OCI-LY3 (cell line): ENCODE measurements at regions not wholly inside any gene's neighbourhood (a gene's known extent, or its start where the extent isn't known, plus 50 kb on each side); places are given as distances from the start of the nearest gene placed in this dataset.

Experiments
- H2AFZ ChIP-seq: fragments of 200-600, 300-600 bp; shearing (Covaris generic); 2 replicates; pipeline ENCODE4 v1.6.0; 2014; ENCODE audit warnings: antibody characterized with exemption, low read depth, low read length
- H3K27ac ChIP-seq: fragments of 200-600, 300-600 bp; sonication (generic); 2 replicates; pipeline ENCODE4 v1.5.1; 2014; ENCODE audit warnings: mild to moderate bottlenecking, low read length, moderate library complexity, mixed read lengths
- H3K27me3 ChIP-seq: fragments of 200-600, 300-600 bp; sonication (generic); 2 replicates; pipeline ENCODE4 v1.6.1; 2014; ENCODE audit warnings: low read depth, low read length, mixed read lengths
- H3K36me3 ChIP-seq: fragments of 200-600, 300-600 bp; sonication (generic); replicated peaks from 2 replicates; pipeline ENCODE3; 2014; ENCODE audit warnings: low read depth, low read length, mixed read lengths
- H3K4me1 ChIP-seq: fragments of 300-600, 200-600 bp; sonication (generic); 2 replicates; pipeline ENCODE4 v1.6.1; 2014; ENCODE audit warnings: low read length, mixed read lengths
- H3K4me2 ChIP-seq: fragments of 200-600, 300-600 bp; sonication (generic); 2 replicates; pipeline ENCODE4 v1.6.1; 2014; ENCODE audit warnings: low read length, mixed read lengths
- H3K4me3 ChIP-seq: fragments of 300-600, 200-600 bp; sonication (generic); 2 replicates; pipeline ENCODE4 v1.5.1; 2014; ENCODE audit warnings: antibody characterized with exemption, mild to moderate bottlenecking, low read length, moderate library complexity
- H3K79me2 ChIP-seq: fragments of 300-600, 200-600 bp; shearing (Covaris generic); 2 replicates; pipeline ENCODE4 v1.6.1; 2014; ENCODE audit warnings: mild to moderate bottlenecking, low read length, mixed read lengths
- H3K9ac ChIP-seq: fragments of 300-600, 200-600 bp; shearing (Covaris generic); 2 replicates; pipeline ENCODE4 v1.6.0; 2014; ENCODE audit warnings: mild to moderate bottlenecking, low read length, moderate library complexity
- H3K9me3 ChIP-seq: fragments of 200-600, 300-600 bp; shearing (Covaris generic); 2 replicates; pipeline ENCODE4 v1.6.1; 2014; ENCODE audit warnings: low read length, mixed read lengths; ENCODE audit not compliant: insufficient read depth
- H4K20me1 ChIP-seq: fragments of 200-600, 300-600 bp; sonication (generic); 2 replicates; pipeline ENCODE4 v1.6.1; 2016; ENCODE audit warnings: low read length, mixed read lengths; ENCODE audit not compliant: insufficient read depth
- EZH2phosphoT487 ChIP-seq: fragments of 200-600 bp; shearing (Covaris generic); IDR thresholded peaks from 2 replicates; pipeline ENCODE4 v1.6.1; 2018; ENCODE audit warnings: antibody characterized with exemption, mixed run types, low read depth
- TF ChIP-seq, protein P1 (sequence below): fragments of 200-600, 300-600 bp; sonication (generic); IDR thresholded peaks from 2 replicates; pipeline ENCODE4 v1.5.1; 2014; ENCODE audit warnings: antibody characterized with exemption, low read length, low read depth

- no peak overlapping the region for H3K9ac ChIP-seq
- no peak overlapping the region for H3K27ac ChIP-seq
- H4K20me1 ChIP-seq, result no peaks in the 10 kb centered on the region
- no peak overlapping the region for H2AFZ ChIP-seq
- H3K27me3 ChIP-seq, result no peaks in the 10 kb centered on the region
- H3K4me2 ChIP-seq, result no peak overlapping the region
- H3K36me3 ChIP-seq, result no peaks in the 10 kb centered on the region
- no peak for TF ChIP-seq EZH2phosphoT487
- TF ChIP-seq, protein P1, sequence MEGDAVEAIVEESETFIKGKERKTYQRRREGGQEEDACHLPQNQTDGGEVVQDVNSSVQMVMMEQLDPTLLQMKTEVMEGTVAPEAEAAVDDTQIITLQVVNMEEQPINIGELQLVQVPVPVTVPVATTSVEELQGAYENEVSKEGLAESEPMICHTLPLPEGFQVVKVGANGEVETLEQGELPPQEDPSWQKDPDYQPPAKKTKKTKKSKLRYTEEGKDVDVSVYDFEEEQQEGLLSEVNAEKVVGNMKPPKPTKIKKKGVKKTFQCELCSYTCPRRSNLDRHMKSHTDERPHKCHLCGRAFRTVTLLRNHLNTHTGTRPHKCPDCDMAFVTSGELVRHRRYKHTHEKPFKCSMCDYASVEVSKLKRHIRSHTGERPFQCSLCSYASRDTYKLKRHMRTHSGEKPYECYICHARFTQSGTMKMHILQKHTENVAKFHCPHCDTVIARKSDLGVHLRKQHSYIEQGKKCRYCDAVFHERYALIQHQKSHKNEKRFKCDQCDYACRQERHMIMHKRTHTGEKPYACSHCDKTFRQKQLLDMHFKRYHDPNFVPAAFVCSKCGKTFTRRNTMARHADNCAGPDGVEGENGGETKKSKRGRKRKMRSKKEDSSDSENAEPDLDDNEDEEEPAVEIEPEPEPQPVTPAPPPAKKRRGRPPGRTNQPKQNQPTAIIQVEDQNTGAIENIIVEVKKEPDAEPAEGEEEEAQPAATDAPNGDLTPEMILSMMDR, result no peak
- H3K9me3 ChIP-seq, result no peaks in the 10 kb centered on the region
- H3K79me2 ChIP-seq, result no peaks in the 10 kb centered on the region
- H3K4me1 ChIP-seq, result no peaks in the 10 kb centered on the region
- H3K4me3 ChIP-seq, result no peak overlapping the region
Measured at GRCh38 chr6:141641951-141642350, 490.8 kb upstream of the GJE1 start.

GRCh38 chr6:141641406-141641805 lies 491.3 kb upstream of the GJE1 start:
- Histone ChIP-seq H3K36me3 (no peaks in the 10 kb centered on the region), H3K27ac (no peak overlapping the region), H4K20me1 (no peaks in the 10 kb centered on the region), H3K4me1 (no peaks in the 10 kb centered on the region), H3K4me2 (no peak overlapping the region), H2AFZ (no peak overlapping the region), H3K9ac (no peak overlapping the region), H3K4me3 (no peak overlapping the region), H3K27me3 (no peaks in the 10 kb centered on the region), H3K9me3 (no peaks in the 10 kb centered on the region), H3K79me2 (no peaks in the 10 kb centered on the region)
- TF ChIP-seq EZH2phosphoT487, result no peak
- TF ChIP-seq, protein P1, result no peak

DNA sequence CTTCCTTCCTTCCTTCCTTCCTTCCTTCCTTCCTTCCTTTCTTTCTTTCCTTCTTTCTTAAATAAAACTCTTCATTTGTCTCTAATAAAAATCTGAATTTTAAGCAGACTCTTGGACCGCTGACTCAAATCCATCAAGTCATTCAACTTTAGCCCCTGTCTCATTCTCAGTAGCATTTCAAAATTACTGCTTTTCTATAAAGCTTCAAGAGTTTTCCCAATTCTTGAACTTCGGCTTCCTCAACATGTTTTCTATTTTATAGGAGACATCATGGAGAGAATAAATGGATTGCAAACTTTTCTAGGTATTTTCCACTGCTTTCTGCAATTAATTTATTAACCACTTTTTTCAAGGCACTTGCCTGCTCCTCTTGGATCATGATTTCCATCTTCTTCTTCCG lies 497.1 kb upstream of the GJE1 start:
- Histone ChIP-seq H3K9ac (no peak overlapping the region), H3K36me3 (no peaks in the 10 kb centered on the region), H3K27ac (no peak overlapping the region), H3K4me3 (no peak overlapping the region), H3K9me3 (no peaks in the 10 kb centered on the region), H3K4me2 (no peak overlapping the region), H3K27me3 (no peaks in the 10 kb centered on the region), H3K79me2 (no peaks in the 10 kb centered on the region), H3K4me1 (no peaks in the 10 kb centered on the region), H4K20me1 (no peaks in the 10 kb centered on the region), H2AFZ (no peak overlapping the region)
- TF ChIP-seq, protein P1, result no peak
- no peak for TF ChIP-seq EZH2phosphoT487

DNA sequence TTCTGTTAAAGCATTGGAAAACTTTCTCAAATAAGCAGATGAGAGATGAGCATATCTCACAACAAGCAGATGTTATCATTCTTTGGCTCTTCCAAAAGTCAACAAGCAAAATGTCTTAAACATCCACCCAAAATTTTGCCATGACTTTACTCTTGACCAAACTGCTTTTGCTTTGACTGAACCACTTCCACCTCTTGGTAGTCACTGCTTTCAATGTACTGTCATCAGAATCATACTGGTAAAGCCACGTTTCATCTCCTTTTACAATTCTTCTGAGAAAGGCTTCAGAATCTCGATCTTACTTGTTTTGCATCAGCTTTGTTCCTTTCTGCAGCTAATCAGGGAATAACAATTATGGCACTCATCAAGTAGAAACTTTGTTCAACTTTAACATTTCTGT lies 498.5 kb upstream of the GJE1 start:
- TF ChIP-seq EZH2phosphoT487, result no peak
- Histone ChIP-seq H2AFZ (no peak overlapping the region), H3K4me2 (no peak overlapping the region), H3K9ac (no peak overlapping the region), H3K9me3 (no peaks in the 10 kb centered on the region), H3K79me2 (no peaks in the 10 kb centered on the region), H3K4me3 (no peak overlapping the region), H3K27ac (no peak overlapping the region), H3K36me3 (no peaks in the 10 kb centered on the region), H4K20me1 (no peaks in the 10 kb centered on the region), H3K4me1 (no peaks in the 10 kb centered on the region), H3K27me3 (no peaks in the 10 kb centered on the region)

GRCh38 chr6:141624301-141624700 lies 508.4 kb upstream of the GJE1 start:
- Histone ChIP-seq H3K4me3 (no peak overlapping the region), H2AFZ (no peak overlapping the region), H3K27me3 (no peaks in the 10 kb centered on the region), H3K9me3 (no peaks in the 10 kb centered on the region), H3K27ac (no peak overlapping the region), H3K36me3 (no peaks in the 10 kb centered on the region), H4K20me1 (no peaks in the 10 kb centered on the region), H3K4me1 (no peaks in the 10 kb centered on the region), H3K4me2 (no peak overlapping the region), H3K79me2 (no peaks in the 10 kb centered on the region), H3K9ac (no peak overlapping the region)
- no peak for TF ChIP-seq EZH2phosphoT487
- TF ChIP-seq, protein P1, result no peak
